Nephron progenitor cell (in vitro differentiated cells): ENCODE measurements at regions not wholly inside any gene's neighbourhood (a gene's known extent, or its start where the extent isn't known, plus 50 kb on each side); places are given as distances from the start of the nearest gene placed in this dataset.

Experiments
- DNase-seq: peaks from one replicate; pipeline ENCODE4 v3.0.0; 2021
- H3K27ac Mint-ChIP-seq: 2 replicates; pipeline ENCODE4 v1.8.0; 2021; ENCODE audit warnings: mild to moderate bottlenecking, moderate library complexity, mixed read lengths
- H3K27me3 Mint-ChIP-seq: 2 replicates; pipeline ENCODE4 v1.8.0; 2021; ENCODE audit warnings: mild to moderate bottlenecking, low read depth, mixed read lengths; ENCODE audit not compliant: poor library complexity
- H3K36me3 Mint-ChIP-seq: 2 replicates; pipeline ENCODE4 v1.8.0; 2021; ENCODE audit warnings: low read depth, mixed read lengths
- H3K4me1 Mint-ChIP-seq: 2 replicates; pipeline ENCODE4 v1.8.0; 2021; ENCODE audit warnings: mixed read lengths
- H3K4me3 Mint-ChIP-seq: 2 replicates; pipeline ENCODE4 v1.8.0; 2021; ENCODE audit warnings: mild to moderate bottlenecking, moderate library complexity, mixed read lengths
- H3K9me3 Mint-ChIP-seq: 2 replicates; pipeline ENCODE4 v1.8.0; 2021; ENCODE audit warnings: mild to moderate bottlenecking, moderate library complexity, mixed read lengths
- TF ChIP-seq, protein P1 (sequence below): fragments of 200-600 bp; sonication (generic); IDR thresholded peaks from 2 replicates; pipeline ENCODE4 v1.5.0; 2021; ENCODE audit warnings: antibody characterized with exemption

- TF ChIP-seq, protein P1, sequence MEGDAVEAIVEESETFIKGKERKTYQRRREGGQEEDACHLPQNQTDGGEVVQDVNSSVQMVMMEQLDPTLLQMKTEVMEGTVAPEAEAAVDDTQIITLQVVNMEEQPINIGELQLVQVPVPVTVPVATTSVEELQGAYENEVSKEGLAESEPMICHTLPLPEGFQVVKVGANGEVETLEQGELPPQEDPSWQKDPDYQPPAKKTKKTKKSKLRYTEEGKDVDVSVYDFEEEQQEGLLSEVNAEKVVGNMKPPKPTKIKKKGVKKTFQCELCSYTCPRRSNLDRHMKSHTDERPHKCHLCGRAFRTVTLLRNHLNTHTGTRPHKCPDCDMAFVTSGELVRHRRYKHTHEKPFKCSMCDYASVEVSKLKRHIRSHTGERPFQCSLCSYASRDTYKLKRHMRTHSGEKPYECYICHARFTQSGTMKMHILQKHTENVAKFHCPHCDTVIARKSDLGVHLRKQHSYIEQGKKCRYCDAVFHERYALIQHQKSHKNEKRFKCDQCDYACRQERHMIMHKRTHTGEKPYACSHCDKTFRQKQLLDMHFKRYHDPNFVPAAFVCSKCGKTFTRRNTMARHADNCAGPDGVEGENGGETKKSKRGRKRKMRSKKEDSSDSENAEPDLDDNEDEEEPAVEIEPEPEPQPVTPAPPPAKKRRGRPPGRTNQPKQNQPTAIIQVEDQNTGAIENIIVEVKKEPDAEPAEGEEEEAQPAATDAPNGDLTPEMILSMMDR = no peak
- Mint-ChIP-seq H3K4me3 (no peak overlapping the region), H3K27me3 (peaks cover 3% of the 10 kb centered on the region), H3K4me1 (peaks cover 6% of the 10 kb centered on the region), H3K27ac (no peak overlapping the region), H3K36me3 (no peaks in the 10 kb centered on the region), H3K9me3 (no peaks in the 10 kb centered on the region)
- DNase-seq = no peak
Measured at GRCh38 chr14:46058964-46059563, 592.5 kb downstream of the RPL10L start.

DNA sequence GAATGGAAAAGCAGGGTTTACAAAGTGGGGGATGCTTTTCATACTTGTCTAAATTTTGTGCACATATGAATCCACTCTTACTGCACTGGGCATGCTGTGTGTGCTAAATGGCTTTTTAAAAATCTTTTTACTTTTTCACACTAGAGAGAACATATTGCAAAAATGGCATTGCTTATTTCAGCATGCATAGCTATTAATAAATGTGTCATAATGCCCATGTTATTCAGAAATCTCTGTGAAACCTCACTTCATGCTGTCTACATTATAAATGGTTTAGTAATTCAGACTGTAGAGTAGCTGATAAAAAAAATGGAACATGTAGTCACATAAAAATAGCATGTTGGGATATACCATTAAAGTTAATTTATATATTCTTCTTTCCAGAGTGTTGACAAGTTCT is 593.8 kb downstream of the RPL10L start:
- Mint-ChIP-seq H3K27me3 (peaks cover 3% of the 10 kb centered on the region), H3K4me3 (no peak overlapping the region), H3K4me1 (no peaks in the 10 kb centered on the region), H3K9me3 (no peaks in the 10 kb centered on the region), H3K27ac (no peak overlapping the region), H3K36me3 (no peaks in the 10 kb centered on the region)
- TF ChIP-seq, protein P1 = no peak
- DNase-seq = no peak

DNA sequence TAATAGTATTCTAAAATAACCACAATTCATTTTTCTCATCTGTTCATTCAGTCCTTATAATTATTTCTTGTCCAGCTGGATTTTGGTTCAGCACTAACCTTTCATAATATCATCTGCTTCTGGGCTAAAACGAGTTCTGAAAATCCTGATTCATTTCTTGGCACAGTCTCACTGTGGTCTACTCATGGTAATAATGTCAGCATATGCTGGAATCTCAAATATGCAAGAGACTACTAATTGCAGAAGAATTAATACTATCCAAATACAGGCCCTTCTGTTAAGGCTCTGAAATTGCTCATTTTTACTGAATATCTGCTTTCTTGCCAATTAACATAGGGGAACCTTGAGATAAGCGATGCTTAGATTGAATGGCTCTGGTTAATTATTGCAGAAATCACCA is 597.1 kb downstream of the RPL10L start:
- Mint-ChIP-seq H3K27ac (no peak overlapping the region), H3K9me3 (no peaks in the 10 kb centered on the region), H3K36me3 (no peaks in the 10 kb centered on the region), H3K4me1 (peaks cover 5% of the 10 kb centered on the region), H3K27me3 (peaks cover 3% of the 10 kb centered on the region), H3K4me3 (no peak overlapping the region)
- TF ChIP-seq, protein P1 = no peak
- DNase-seq = no peak

GRCh38 chr14:46053221-46053620 is 598.4 kb downstream of the RPL10L start:
- Mint-ChIP-seq H3K4me1 (peaks cover 5% of the 10 kb centered on the region), H3K27ac (no peak overlapping the region), H3K27me3 (peaks cover 3% of the 10 kb centered on the region), H3K9me3 (no peaks in the 10 kb centered on the region), H3K36me3 (no peaks in the 10 kb centered on the region), H3K4me3 (no peak overlapping the region)
- no peak for DNase-seq
- TF ChIP-seq, protein P1 = no peak

GRCh38 chr14:46051796-46052195 is 599.8 kb downstream of the RPL10L start:
- no peak overlapping the region for H3K27ac Mint-ChIP-seq
- no peak for DNase-seq
- H3K4me3 Mint-ChIP-seq = no peak overlapping the region
- peaks cover 7% of the 10 kb centered on the region for H3K9me3 Mint-ChIP-seq
- peaks cover 5% of the 10 kb centered on the region for H3K4me1 Mint-ChIP-seq
- H3K36me3 Mint-ChIP-seq = no peaks in the 10 kb centered on the region
- H3K27me3 Mint-ChIP-seq = peaks cover 2% of the 10 kb centered on the region
- TF ChIP-seq, protein P1 = no peak

GRCh38 chr14:46048127-46048526 is 603.5 kb downstream of the RPL10L start:
- Mint-ChIP-seq H3K9me3 (peaks cover 7% of the 10 kb centered on the region), H3K4me3 (no peak overlapping the region), H3K27me3 (peaks cover 3% of the 10 kb centered on the region), H3K4me1 (peaks cover 5% of the 10 kb centered on the region), H3K36me3 (no peaks in the 10 kb centered on the region), H3K27ac (no peak overlapping the region)
- TF ChIP-seq, protein P1 = peak; percentile 58
- peak; percentile 43 for DNase-seq
